ENCODE measurements at regions not wholly inside any gene's neighbourhood (a gene's known extent, or its start where the extent isn't known, plus 50 kb on each side); places are given as distances from the start of the nearest gene placed in this dataset.

GRCh38 chr12:47414511-47414910 lies 291.3 kb downstream of the RPAP3 start:
- POLR2A ChIA-PET, result no interaction called here
- Histone ChIP-seq H3K36me3 (ENCODE audit: insufficient read depth, low read length) (no peaks in the 10 kb centered on the region), H3K9me3 (ENCODE audit: control insufficient read depth in 1 of 2, insufficient read depth in 1 of 2, low read length in 2 of 2) (no peaks in the 10 kb centered on the region), H3K27me3 (ENCODE audit: control insufficient read depth in 1 of 2, insufficient read depth in 2 of 2, low read length in 2 of 2) (no peaks in the 10 kb centered on the region), H3K4me1 (ENCODE audit: insufficient read depth, low read length) (peaks cover 22% of the 10 kb centered on the region), H3K4me3 (ENCODE audit: low read length) (no peak overlapping the region), H3K27ac (ENCODE audit: low read depth in 1 of 2, low read length in 2 of 2) (no peak overlapping the region)
- peaks cover 60% of the 10 kb centered on the region for H3K4me1 Mint-ChIP-seq (ENCODE audit: low read depth)
- intact Hi-C loops (cut with DNase I, micrococcal nuclease), result no loop called here
- no peak for DNase-seq
- no peaks in the 10 kb centered on the region for H3K27me3 Mint-ChIP-seq
- no peaks in the 10 kb centered on the region for H3K36me3 Mint-ChIP-seq (ENCODE audit: low read depth)
- ATAC-seq (ENCODE audit: poor library complexity), result no peak
- H3K9me3 Mint-ChIP-seq, result no peaks in the 10 kb centered on the region
- no peak overlapping the region for H3K27ac Mint-ChIP-seq
- CTCF ChIA-PET, result no interaction called here
- no peak overlapping the region for H3K4me3 Mint-ChIP-seq
- TF ChIP-seq, protein P1, sequence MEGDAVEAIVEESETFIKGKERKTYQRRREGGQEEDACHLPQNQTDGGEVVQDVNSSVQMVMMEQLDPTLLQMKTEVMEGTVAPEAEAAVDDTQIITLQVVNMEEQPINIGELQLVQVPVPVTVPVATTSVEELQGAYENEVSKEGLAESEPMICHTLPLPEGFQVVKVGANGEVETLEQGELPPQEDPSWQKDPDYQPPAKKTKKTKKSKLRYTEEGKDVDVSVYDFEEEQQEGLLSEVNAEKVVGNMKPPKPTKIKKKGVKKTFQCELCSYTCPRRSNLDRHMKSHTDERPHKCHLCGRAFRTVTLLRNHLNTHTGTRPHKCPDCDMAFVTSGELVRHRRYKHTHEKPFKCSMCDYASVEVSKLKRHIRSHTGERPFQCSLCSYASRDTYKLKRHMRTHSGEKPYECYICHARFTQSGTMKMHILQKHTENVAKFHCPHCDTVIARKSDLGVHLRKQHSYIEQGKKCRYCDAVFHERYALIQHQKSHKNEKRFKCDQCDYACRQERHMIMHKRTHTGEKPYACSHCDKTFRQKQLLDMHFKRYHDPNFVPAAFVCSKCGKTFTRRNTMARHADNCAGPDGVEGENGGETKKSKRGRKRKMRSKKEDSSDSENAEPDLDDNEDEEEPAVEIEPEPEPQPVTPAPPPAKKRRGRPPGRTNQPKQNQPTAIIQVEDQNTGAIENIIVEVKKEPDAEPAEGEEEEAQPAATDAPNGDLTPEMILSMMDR (IDR thresholded peaks at IDR 0.05), result no peak

DNA sequence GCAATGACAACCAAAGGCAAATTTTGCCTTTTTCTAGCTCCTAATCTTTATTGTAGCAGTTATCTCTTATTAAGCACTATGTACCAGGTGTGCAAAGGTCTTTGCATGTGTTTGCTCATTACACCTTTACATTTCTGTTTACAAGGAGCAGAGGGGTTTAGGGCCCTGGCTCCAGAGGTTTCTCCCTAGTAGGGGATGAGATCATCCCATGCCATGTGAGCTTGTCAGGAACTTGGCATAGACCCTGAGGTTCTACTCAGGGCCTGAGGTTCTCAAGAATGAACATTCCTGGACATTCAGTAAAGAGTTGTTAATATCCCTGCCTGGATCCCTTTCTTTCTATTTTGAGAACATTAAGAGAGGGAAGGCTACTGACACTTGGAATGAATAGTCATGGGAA lies 292.0 kb downstream of the RPAP3 start:
- TF ChIP-seq, protein P1 (IDR thresholded peaks at IDR 0.05), result no peak
- no peaks in the 10 kb centered on the region for H3K36me3 Mint-ChIP-seq (ENCODE audit: low read depth)
- no peak overlapping the region for H3K27ac ChIP-seq (ENCODE audit: low read depth in 1 of 2, low read length in 2 of 2)
- H3K4me1 Mint-ChIP-seq (ENCODE audit: low read depth), result peaks cover 67% of the 10 kb centered on the region
- H3K27ac Mint-ChIP-seq, result no peak overlapping the region
- H3K4me3 ChIP-seq (ENCODE audit: low read length), result no peak overlapping the region
- H3K27me3 Mint-ChIP-seq, result no peaks in the 10 kb centered on the region
- intact Hi-C loops (cut with DNase I, micrococcal nuclease), result no loop called here
- POLR2A ChIA-PET, result no interaction called here
- H3K36me3 ChIP-seq (ENCODE audit: insufficient read depth, low read length), result no peaks in the 10 kb centered on the region
- no peak for ATAC-seq (ENCODE audit: poor library complexity)
- no peaks in the 10 kb centered on the region for H3K9me3 Mint-ChIP-seq
- no peaks in the 10 kb centered on the region for H3K27me3 ChIP-seq (ENCODE audit: control insufficient read depth in 1 of 2, insufficient read depth in 2 of 2, low read length in 2 of 2)
- no peak for DNase-seq
- H3K4me1 ChIP-seq (ENCODE audit: insufficient read depth, low read length), result peaks cover 22% of the 10 kb centered on the region
- H3K4me3 Mint-ChIP-seq, result no peak overlapping the region
- CTCF ChIA-PET, result no interaction called here
- H3K9me3 ChIP-seq (ENCODE audit: control insufficient read depth in 1 of 2, insufficient read depth in 1 of 2, low read length in 2 of 2), result no peaks in the 10 kb centered on the region

DNA sequence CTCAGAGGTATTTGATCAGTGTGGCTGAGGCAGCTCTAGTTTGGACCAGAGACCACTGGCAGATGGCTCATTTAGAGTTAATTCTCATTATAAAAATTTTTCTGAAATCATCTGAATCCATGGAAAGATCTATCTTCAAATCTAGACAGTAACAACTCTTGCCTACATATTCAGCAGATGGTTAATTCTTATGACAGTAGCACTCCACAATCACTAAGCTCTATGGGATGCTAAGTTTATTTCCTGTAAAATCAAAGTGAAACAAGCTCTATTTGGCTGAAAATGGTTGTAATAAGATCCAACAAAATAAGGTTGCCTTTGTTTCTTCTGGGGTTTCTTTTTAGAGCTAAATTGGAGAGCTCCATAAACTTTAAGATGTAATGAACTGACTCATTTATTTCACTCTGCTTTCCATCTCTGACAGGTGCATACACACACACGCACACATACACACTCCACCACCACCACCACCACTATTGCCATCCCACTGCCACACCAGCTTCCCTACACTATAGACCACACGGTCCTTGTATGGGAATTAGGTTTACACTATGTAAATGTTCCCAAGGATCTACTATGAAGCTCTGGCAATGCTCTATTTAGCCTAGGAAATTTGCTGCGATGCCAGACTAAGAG lies 293.1 kb downstream of the RPAP3 start:
- H3K4me3 Mint-ChIP-seq, result no peak overlapping the region
- no peaks in the 10 kb centered on the region for H3K9me3 ChIP-seq (ENCODE audit: control insufficient read depth in 1 of 2, insufficient read depth in 1 of 2, low read length in 2 of 2)
- H3K9me3 Mint-ChIP-seq, result no peaks in the 10 kb centered on the region
- POLR2A ChIA-PET, result interaction anchor here (0.7 to 1.2 kb wide), 4 partner anchors 8 to 916 kb away, joined by 3 to 4 read pairs (median 4); no protein-coding TSS in a partner anchor
- no peaks in the 10 kb centered on the region for H3K36me3 Mint-ChIP-seq (ENCODE audit: low read depth)
- TF ChIP-seq, protein P1 (IDR thresholded peaks at IDR 0.05), result no peak
- no peaks in the 10 kb centered on the region for H3K27me3 Mint-ChIP-seq
- CTCF ChIA-PET, result interaction anchor here (0.6 kb wide), 1 partner anchor 15 kb away, joined by 4 read pairs; no protein-coding TSS in a partner anchor
- no peak overlapping the region for H3K4me3 ChIP-seq (ENCODE audit: low read length)
- no peak overlapping the region for H3K27ac ChIP-seq (ENCODE audit: low read depth in 1 of 2, low read length in 2 of 2)
- ATAC-seq (ENCODE audit: poor library complexity) (no peak), DNase-seq (no peak)
- peaks cover 32% of the 10 kb centered on the region for H3K4me1 ChIP-seq (ENCODE audit: insufficient read depth, low read length)
- no peaks in the 10 kb centered on the region for H3K36me3 ChIP-seq (ENCODE audit: insufficient read depth, low read length)
- peak overlapping the region; percentile 90 for H3K27ac Mint-ChIP-seq
- H3K4me1 Mint-ChIP-seq (ENCODE audit: low read depth), result peaks cover 78% of the 10 kb centered on the region
- no peaks in the 10 kb centered on the region for H3K27me3 ChIP-seq (ENCODE audit: control insufficient read depth in 1 of 2, insufficient read depth in 2 of 2, low read length in 2 of 2)
- intact Hi-C loops (cut with DNase I, micrococcal nuclease), result no loop called here
